HEK293T (cell line): ENCODE measurements at regions not wholly inside any gene's neighbourhood (a gene's known extent, or its start where the extent isn't known, plus 50 kb on each side); places are given as distances from the start of the nearest gene placed in this dataset.

ENCODE experiments used
- ARNT ChIP-seq: fragments of 450-650 bp; IDR thresholded peaks from 2 replicates; pipeline ENCODE4 v1.6.1; 2017; ENCODE audit warnings: mild to moderate bottlenecking
- FOXA1 ChIP-seq: fragments of 450-650 bp; IDR thresholded peaks from 2 replicates; pipeline ENCODE4 v1.6.1; 2016; ENCODE audit warnings: mild to moderate bottlenecking
- NFRKB ChIP-seq: fragments of 450-650 bp; IDR thresholded peaks from 2 replicates; pipeline ENCODE4 v1.6.1; 2016; ENCODE audit warnings: mild to moderate bottlenecking, moderate library complexity
- PKNOX1 ChIP-seq: fragments of 450-650 bp; IDR thresholded peaks from 2 replicates; pipeline ENCODE4 v1.6.1; 2016
- SP1 ChIP-seq: fragments of 450-650 bp; IDR thresholded peaks from 2 replicates; pipeline ENCODE4 v1.6.1; 2017
- TARDBP ChIP-seq: fragments of 450-650 bp; IDR thresholded peaks from 2 replicates; pipeline ENCODE4 v1.6.1; 2016

- TF ChIP-seq SP1 = no peak
- TF ChIP-seq TARDBP = no peak
- no peak for TF ChIP-seq FOXA1
- TF ChIP-seq NFRKB = no peak
- TF ChIP-seq ARNT = no peak
- no peak for TF ChIP-seq PKNOX1
These were observed 159.4 kb upstream of the NSMCE3 start for GRCh38 chr15:29428925-29429573.
